H1 (cell line): ENCODE measurements at regions not wholly inside any gene's neighbourhood (a gene's known extent, or its start where the extent isn't known, plus 50 kb on each side); places are given as distances from the start of the nearest gene placed in this dataset.

Experiments used
- CTCF ChIA-PET: fragments of 300-600 bp; sonication (Branson Sonifier 250); formaldehyde crosslinking; loops from one replicate; lab custom pipeline; 2021; ENCODE audit not compliant: partially characterized antibody; lab: Charles Lee
- POLR2A ChIA-PET: fragments of 300-600 bp; sonication (Branson Sonifier 250); formaldehyde crosslinking; loops from one replicate; lab custom pipeline; 2021; ENCODE audit warnings: inconsistent platforms; ENCODE audit not compliant: partially characterized antibody; lab: Charles Lee
- DNase-seq, 2 experiments: peaks; one replicate each; pipeline versions ENCODE4 v3.0.0 to v3.0.0-alpha.2; 2010 to 2022; ENCODE audit warnings: low spot score in 2 of 2, low read depth in 1 of 2, mixed read lengths in 1 of 2
- FAIRE-seq: peaks from 2 replicates; lab custom pipeline; 2011; peaks lifted over from hg19 to GRCh38; lab: Jason Lieb, UNC
- H2AFZ ChIP-seq: 2 replicates; pipeline ENCODE4 v1.8.1; 2012; ENCODE audit warnings: low read length, inconsistent platforms
- H2AK5ac ChIP-seq: 2 replicates; pipeline ENCODE4 v1.6.1; 2013; ENCODE audit warnings: low read depth, low read length
- H2BK120ac ChIP-seq: replicated peaks from 2 replicates; pipeline ENCODE3; 2013; ENCODE audit warnings: low read depth, low read length, inconsistent platforms
- H2BK12ac ChIP-seq: 2 replicates; pipeline ENCODE4 v1.6.1; 2013; ENCODE audit warnings: low read depth, low read length
- H2BK15ac ChIP-seq: 2 replicates; pipeline ENCODE4 v1.6.1; 2013; ENCODE audit warnings: low read length
- H2BK20ac ChIP-seq: 2 replicates; pipeline ENCODE4 v1.6.1; 2013; ENCODE audit warnings: low read length
- H2BK5ac ChIP-seq: 2 replicates; pipeline ENCODE4 v1.6.1; 2013; ENCODE audit warnings: low read depth, low read length
- H3K14ac ChIP-seq: 2 replicates; pipeline ENCODE4 v1.6.1; 2013; ENCODE audit warnings: inconsistent platforms; ENCODE audit not compliant: insufficient read length
- H3K18ac ChIP-seq: 2 replicates; pipeline ENCODE4 v1.6.1; 2013; ENCODE audit warnings: low read length; ENCODE audit errors: extremely low read depth
- H3K23ac ChIP-seq: 2 replicates; pipeline ENCODE4 v1.6.1; 2013; ENCODE audit warnings: inconsistent platforms; ENCODE audit not compliant: insufficient read length
- H3K23me2 ChIP-seq: 2 replicates; pipeline ENCODE4 v1.6.1; 2013; ENCODE audit warnings: low read depth, low read length
- H3K27ac ChIP-seq: 2 replicates; pipeline ENCODE4 v1.6.1; 2011; ENCODE audit warnings: low read depth, low read length, inconsistent platforms
- H3K27me3 ChIP-seq, 4 experiments: replicated peaks in 1 of 4; 1 replicate in 1 of 4; 2 replicates in 3 of 4; pipeline versions ENCODE4 v1.6.1 to v1.8.1; 2011 to 2013; ENCODE audit warnings: low read length in 3 of 4, mild to moderate bottlenecking in 3 of 4, inconsistent platforms in 2 of 4, mixed read lengths in 2 of 4, moderate library complexity in 1 of 4; ENCODE audit not compliant: control insufficient read depth in 3 of 4, insufficient read depth in 3 of 4; ENCODE audit errors: extremely low read depth in 1 of 4
- H3K36me3 ChIP-seq, 4 experiments: 2 replicates each; pipeline versions ENCODE4 v1.6.1 to v1.8.1; 2011 to 2013; ENCODE audit warnings: mild to moderate bottlenecking in 4 of 4, low read length in 3 of 4, moderate library complexity in 2 of 4, control low read depth in 1 of 4, inconsistent platforms in 1 of 4; ENCODE audit not compliant: insufficient read depth in 4 of 4, control insufficient read depth in 2 of 4
- H3K4ac ChIP-seq: replicated peaks from 2 replicates; pipeline ENCODE3; 2013; ENCODE audit warnings: low read length, low read depth, mixed read lengths, inconsistent platforms; ENCODE audit not compliant: insufficient read length
- H3K4me1 ChIP-seq, 4 experiments: replicated peaks in 1 of 4; 1 replicate in 1 of 4; 2 replicates in 3 of 4; pipeline versions ENCODE4 v1.6.1 to v1.8.1; 2011 to 2013; ENCODE audit warnings: low read length in 3 of 4, inconsistent platforms in 2 of 4, mixed read lengths in 1 of 4; ENCODE audit not compliant: insufficient read depth in 4 of 4, control insufficient read depth in 3 of 4
- H3K4me2 ChIP-seq, 2 experiments: 2 replicates each; pipeline versions ENCODE4 v1.6.1 to v1.8.1; 2011 to 2013; ENCODE audit warnings: low read depth in 2 of 2, low read length in 2 of 2, control low read depth in 1 of 2, inconsistent platforms in 1 of 2, mild to moderate bottlenecking in 1 of 2; ENCODE audit not compliant: insufficient read depth in 1 of 2
- H3K4me3 ChIP-seq, 4 experiments: fragments of 200-600, 300-600 bp in 1 of 4; sonication (generic), shearing (Covaris generic), sonication (Bioruptor Twin) in 1 of 4; 2 replicates each; pipeline versions ENCODE4 v1.5.1 to v1.8.1; 2011 to 2016; ENCODE audit warnings: low read length in 4 of 4, low read depth in 3 of 4, control low read depth in 2 of 4, inconsistent platforms in 2 of 4, mild to moderate bottlenecking in 2 of 4, mixed read lengths in 1 of 4, moderate library complexity in 1 of 4; ENCODE audit not compliant: insufficient read depth in 2 of 4; ENCODE audit errors: extremely low read depth in 1 of 4
- H3K56ac ChIP-seq: replicated peaks from 2 replicates; pipeline ENCODE3; 2013; ENCODE audit warnings: low read depth, mild to moderate bottlenecking, mixed read lengths, low read length, inconsistent platforms; ENCODE audit not compliant: insufficient read length
- H3K79me1 ChIP-seq: 2 replicates; pipeline ENCODE4 v1.6.1; 2013; ENCODE audit warnings: low read depth, low read length, control low read depth
- H3K79me2 ChIP-seq, 2 experiments: 2 replicates each; pipeline versions ENCODE4 v1.6.1 to v1.8.1; 2012 to 2013; ENCODE audit warnings: low read length in 2 of 2, mild to moderate bottlenecking in 2 of 2, inconsistent platforms in 1 of 2; ENCODE audit not compliant: insufficient read depth in 2 of 2, control insufficient read depth in 1 of 2
- H3K9ac ChIP-seq, 4 experiments: replicated peaks in 1 of 4; 1 replicate in 1 of 4; 2 replicates in 3 of 4; pipeline versions ENCODE4 v1.6.1 to v1.8.1; 2011 to 2013; ENCODE audit warnings: low read depth in 3 of 4, low read length in 3 of 4, control low read depth in 2 of 4, mild to moderate bottlenecking in 2 of 4, moderate library complexity in 2 of 4, inconsistent platforms in 1 of 4; ENCODE audit errors: extremely low read depth in 1 of 4
- H3K9me3 ChIP-seq, 2 experiments: 2 replicates each; pipeline versions ENCODE4 v1.6.1 to v1.8.1; 2012 to 2013; ENCODE audit warnings: mild to moderate bottlenecking in 2 of 2, moderate library complexity in 2 of 2, control low read depth in 1 of 2, inconsistent platforms in 1 of 2, low read depth in 1 of 2, low read length in 1 of 2, mixed read lengths in 1 of 2; ENCODE audit not compliant: insufficient read depth in 2 of 2
- H4K20me1 ChIP-seq, 2 experiments: replicated peaks in 1 of 2; 2 replicates each; pipeline versions ENCODE3 to v1.8.1; 2011 to 2013; ENCODE audit warnings: inconsistent platforms in 2 of 2, low read length in 2 of 2, mild to moderate bottlenecking in 1 of 2; ENCODE audit not compliant: insufficient read depth in 2 of 2, control insufficient read depth in 1 of 2
- H4K5ac ChIP-seq: 2 replicates; pipeline ENCODE4 v1.6.1; 2013; ENCODE audit warnings: low read length, low read depth, mixed read lengths, inconsistent platforms; ENCODE audit not compliant: insufficient read length
- H4K8ac ChIP-seq: 2 replicates; pipeline ENCODE4 v1.8.0; 2013; ENCODE audit warnings: mild to moderate bottlenecking, moderate library complexity, low read length, inconsistent platforms; ENCODE audit not compliant: insufficient read depth; ENCODE audit errors: extremely low read depth
- H4K91ac ChIP-seq: replicated peaks from 2 replicates; pipeline ENCODE3; 2013; ENCODE audit warnings: low read length, mixed read lengths, inconsistent platforms; ENCODE audit not compliant: insufficient read length
- EP300 ChIP-seq, 2 experiments: IDR thresholded peaks; 1 replicate in 1 of 2; 2 replicates in 1 of 2; pipeline ENCODE4 v1.6.1; 2011 to 2012; ENCODE audit warnings: low read depth in 2 of 2, low read length in 2 of 2, mild to moderate bottlenecking in 2 of 2, borderline replicate concordance in 1 of 2, inconsistent platforms in 1 of 2, moderate library complexity in 1 of 2
- EZH2 ChIP-seq: fragments of 200-600 bp; sonication (generic); IDR thresholded peaks from 2 replicates; pipeline ENCODE4 v1.7.1; 2012; ENCODE audit warnings: low read depth, mild to moderate bottlenecking, moderate library complexity, low read length, inconsistent platforms; ENCODE audit not compliant: severe bottlenecking
- GABPA ChIP-seq: IDR thresholded peaks from 2 replicates; pipeline ENCODE4 v1.6.1; 2011; ENCODE audit warnings: mild to moderate bottlenecking, low read length, moderate library complexity, borderline replicate concordance; ENCODE audit not compliant: insufficient read depth
- HDAC6 ChIP-seq: IDR thresholded peaks from one replicate; pipeline ENCODE4 v1.7.1; 2012; ENCODE audit warnings: low read depth, mild to moderate bottlenecking, inconsistent platforms, low read length, moderate library complexity
- KDM4A ChIP-seq: IDR thresholded peaks from one replicate; pipeline ENCODE4 v1.7.1; 2012; ENCODE audit warnings: low read depth, mild to moderate bottlenecking, moderate library complexity, low read length, inconsistent platforms; ENCODE audit not compliant: severe bottlenecking
- NANOG ChIP-seq: IDR thresholded peaks from 2 replicates; pipeline ENCODE4 v1.6.1; 2011; ENCODE audit warnings: low read length, low read depth, mild to moderate bottlenecking, inconsistent platforms; ENCODE audit not compliant: insufficient read depth, poor library complexity, severe bottlenecking
- SP4 ChIP-seq: IDR thresholded peaks from 2 replicates; pipeline ENCODE4 v1.6.1; 2012; ENCODE audit warnings: low read length, inconsistent platforms
- TBP ChIP-seq: IDR thresholded peaks from 2 replicates; pipeline ENCODE4 v1.6.1; 2011; ENCODE audit warnings: low read depth, low read length, improper control_type of control experiment
- TEAD4 ChIP-seq: IDR thresholded peaks from 2 replicates; pipeline ENCODE4 v1.6.1; 2012; ENCODE audit warnings: low read depth, low read length, inconsistent platforms, mixed read lengths
- ZNF274 ChIP-seq: IDR thresholded peaks from 2 replicates; pipeline ENCODE4 v1.7.0; 2012; ENCODE audit warnings: low read length, borderline replicate concordance; ENCODE audit errors: extremely low read depth
- WGBS, 2 experiments: shearing (Covaris generic) in 1 of 2; methylation state at CpG; one replicate each; pipeline versions ENCODE4 v1.1.6 to v1.1.7; 2013 to 2015; ENCODE audit warnings: low lambda C conversion rate in 2 of 2, mixed read lengths in 2 of 2, inconsistent platforms in 1 of 2, low coverage in 1 of 2, missing lambda C conversion rate in 1 of 2; ENCODE audit not compliant: insufficient replicate concordance in 2 of 2, insufficient coverage in 1 of 2, insufficient read length in 1 of 2; ENCODE audit errors: extremely low coverage in 1 of 2, missing lambda C conversion rate in 1 of 2; 5-methylcytosine and 5-hydroxymethylcytosine counted together
- TF ChIP-seq, protein P1 (sequence below), 3 experiments: IDR thresholded peaks; 1 replicate in 2 of 3; 2 replicates in 1 of 3; pipeline versions ENCODE4 v1.5.1 to v1.6.1; 2011; ENCODE audit warnings: low read length in 3 of 3, mild to moderate bottlenecking in 3 of 3, inconsistent platforms in 2 of 3, low read depth in 1 of 3, moderate library complexity in 1 of 3; ENCODE audit not compliant: insufficient read depth in 1 of 3; ENCODE audit errors: control extremely low read depth in 1 of 3

- Histone ChIP-seq H4K8ac (peak overlapping the region; percentile 81; the same call in 1 of the 2 replicates), H3K9me3 (no peaks in the 10 kb centered on the region; a peak in 1 of 4 replicates), H4K20me1 (peaks cover 0 to 5% of the 10 kb centered on the region in 2 experiments), H3K36me3 (no peaks in the 10 kb centered on the region; a peak in 1 of 8 replicates), H3K9ac (no peak overlapping the region), H2BK15ac (no peak overlapping the region), H2BK120ac (no peak overlapping the region), H3K79me1 (0 out of 2 replicates have a peak, but pooled peaks cover 3% of the 10 kb centered on the region), H3K4me1 (peaks cover 0 to 11% (median 5%) of the 10 kb centered on the region in 4 experiments; a peak in 5 of 7 replicates), H3K56ac (no peak overlapping the region), H3K14ac (no peak overlapping the region), H3K23me2 (peaks cover 12% of the 10 kb centered on the region; the same call in 1 of the 2 replicates), H4K91ac (peak overlapping the region; percentile 35), H2BK12ac (peak overlapping the region; percentile 76; the same call in 1 of the 2 replicates), H2AFZ (peak overlapping the region; percentile 80), H2AK5ac (no peak overlapping the region), H3K4me3 (no peak overlapping the region), H3K79me2 (no peaks in the 10 kb centered on the region), H3K18ac (peak overlapping the region; percentile 64; the same call in 1 of the 2 replicates), H2BK5ac (peak overlapping the region; percentile 76; the same call in 1 of the 2 replicates), H3K4me2 (no peak overlapping the region), H4K5ac (no peak overlapping the region), H3K4ac (peak overlapping the region; percentile 1), H3K23ac (no peak overlapping the region), H2BK20ac (peak overlapping the region; percentile 55; the same call in 1 of the 2 replicates), H3K27ac (no peak overlapping the region), H3K27me3 (no peaks in the 10 kb centered on the region)
- ChIA-PET CTCF (interaction anchor here (1.3 kb wide), 1 partner anchor 11 kb away, joined by 5 read pairs; no protein-coding TSS in a partner anchor), POLR2A (no interaction called here)
- FAIRE-seq (no peak), DNase-seq (no peak)
- 76% methylated on average over 5 of the region's 10 CpGs; no CpG with 5 or more reads in 1 of the 2 experiments for whole genome bisulfite sequencing, 2 experiments
- TF ChIP-seq EP300 (IDR thresholded peaks at IDR 0.05; ENCODE audit: borderline replicate concordance in 1 of 2, low read depth in 2 of 2, low read length in 2 of 2) = no peak
- no peak for TF ChIP-seq EZH2
- no peak for TF ChIP-seq KDM4A
- no peak for TF ChIP-seq ZNF274
- TF ChIP-seq, protein P1, sequence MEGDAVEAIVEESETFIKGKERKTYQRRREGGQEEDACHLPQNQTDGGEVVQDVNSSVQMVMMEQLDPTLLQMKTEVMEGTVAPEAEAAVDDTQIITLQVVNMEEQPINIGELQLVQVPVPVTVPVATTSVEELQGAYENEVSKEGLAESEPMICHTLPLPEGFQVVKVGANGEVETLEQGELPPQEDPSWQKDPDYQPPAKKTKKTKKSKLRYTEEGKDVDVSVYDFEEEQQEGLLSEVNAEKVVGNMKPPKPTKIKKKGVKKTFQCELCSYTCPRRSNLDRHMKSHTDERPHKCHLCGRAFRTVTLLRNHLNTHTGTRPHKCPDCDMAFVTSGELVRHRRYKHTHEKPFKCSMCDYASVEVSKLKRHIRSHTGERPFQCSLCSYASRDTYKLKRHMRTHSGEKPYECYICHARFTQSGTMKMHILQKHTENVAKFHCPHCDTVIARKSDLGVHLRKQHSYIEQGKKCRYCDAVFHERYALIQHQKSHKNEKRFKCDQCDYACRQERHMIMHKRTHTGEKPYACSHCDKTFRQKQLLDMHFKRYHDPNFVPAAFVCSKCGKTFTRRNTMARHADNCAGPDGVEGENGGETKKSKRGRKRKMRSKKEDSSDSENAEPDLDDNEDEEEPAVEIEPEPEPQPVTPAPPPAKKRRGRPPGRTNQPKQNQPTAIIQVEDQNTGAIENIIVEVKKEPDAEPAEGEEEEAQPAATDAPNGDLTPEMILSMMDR (IDR thresholded peaks at IDR 0.05; ENCODE audit: control extremely low read depth in 1 of 3, insufficient read depth in 1 of 3, low read depth in 1 of 3, low read length in 3 of 3) = no peak
- TF ChIP-seq GABPA = no peak
- no peak for TF ChIP-seq HDAC6
- TF ChIP-seq TBP = no peak
- TF ChIP-seq NANOG = no peak
- no peak for TF ChIP-seq SP4
- no peak for TF ChIP-seq TEAD4
These were observed 184.8 kb upstream of the SOX11 start for GRCh38 chr2:5507367-5507766.
